H1 (cell line): ENCODE measurements at regions not wholly inside any gene's neighbourhood (a gene's known extent, or its start where the extent isn't known, plus 50 kb on each side); places are given as distances from the start of the nearest gene placed in this dataset.

Experiments used
- CTCF ChIA-PET: fragments of 300-600 bp; sonication (Branson Sonifier 250); formaldehyde crosslinking; loops from one replicate; lab custom pipeline; 2021; ENCODE audit not compliant: partially characterized antibody; lab: Charles Lee
- POLR2A ChIA-PET: fragments of 300-600 bp; sonication (Branson Sonifier 250); formaldehyde crosslinking; loops from one replicate; lab custom pipeline; 2021; ENCODE audit warnings: inconsistent platforms; ENCODE audit not compliant: partially characterized antibody; lab: Charles Lee
- DNase-seq, 2 experiments: peaks; one replicate each; pipeline versions ENCODE4 v3.0.0 to v3.0.0-alpha.2; 2010 to 2022; ENCODE audit warnings: low spot score in 2 of 2, low read depth in 1 of 2, mixed read lengths in 1 of 2
- FAIRE-seq: peaks from 2 replicates; lab custom pipeline; 2011; peaks lifted over from hg19 to GRCh38; lab: Jason Lieb, UNC
- H2AFZ ChIP-seq: 2 replicates; pipeline ENCODE4 v1.8.1; 2012; ENCODE audit warnings: low read length, inconsistent platforms
- H2AK5ac ChIP-seq: 2 replicates; pipeline ENCODE4 v1.6.1; 2013; ENCODE audit warnings: low read depth, low read length
- H2BK120ac ChIP-seq: replicated peaks from 2 replicates; pipeline ENCODE3; 2013; ENCODE audit warnings: low read depth, low read length, inconsistent platforms
- H2BK12ac ChIP-seq: 2 replicates; pipeline ENCODE4 v1.6.1; 2013; ENCODE audit warnings: low read depth, low read length
- H2BK15ac ChIP-seq: 2 replicates; pipeline ENCODE4 v1.6.1; 2013; ENCODE audit warnings: low read length
- H2BK20ac ChIP-seq: 2 replicates; pipeline ENCODE4 v1.6.1; 2013; ENCODE audit warnings: low read length
- H2BK5ac ChIP-seq: 2 replicates; pipeline ENCODE4 v1.6.1; 2013; ENCODE audit warnings: low read depth, low read length
- H3K14ac ChIP-seq: 2 replicates; pipeline ENCODE4 v1.6.1; 2013; ENCODE audit warnings: inconsistent platforms; ENCODE audit not compliant: insufficient read length
- H3K18ac ChIP-seq: 2 replicates; pipeline ENCODE4 v1.6.1; 2013; ENCODE audit warnings: low read length; ENCODE audit errors: extremely low read depth
- H3K23ac ChIP-seq: 2 replicates; pipeline ENCODE4 v1.6.1; 2013; ENCODE audit warnings: inconsistent platforms; ENCODE audit not compliant: insufficient read length
- H3K23me2 ChIP-seq: 2 replicates; pipeline ENCODE4 v1.6.1; 2013; ENCODE audit warnings: low read depth, low read length
- H3K27ac ChIP-seq: 2 replicates; pipeline ENCODE4 v1.6.1; 2011; ENCODE audit warnings: low read depth, low read length, inconsistent platforms
- H3K27me3 ChIP-seq, 4 experiments: replicated peaks in 1 of 4; 1 replicate in 1 of 4; 2 replicates in 3 of 4; pipeline versions ENCODE4 v1.6.1 to v1.8.1; 2011 to 2013; ENCODE audit warnings: low read length in 3 of 4, mild to moderate bottlenecking in 3 of 4, inconsistent platforms in 2 of 4, mixed read lengths in 2 of 4, moderate library complexity in 1 of 4; ENCODE audit not compliant: control insufficient read depth in 3 of 4, insufficient read depth in 3 of 4; ENCODE audit errors: extremely low read depth in 1 of 4
- H3K36me3 ChIP-seq, 4 experiments: 2 replicates each; pipeline versions ENCODE4 v1.6.1 to v1.8.1; 2011 to 2013; ENCODE audit warnings: mild to moderate bottlenecking in 4 of 4, low read length in 3 of 4, moderate library complexity in 2 of 4, control low read depth in 1 of 4, inconsistent platforms in 1 of 4; ENCODE audit not compliant: insufficient read depth in 4 of 4, control insufficient read depth in 2 of 4
- H3K4ac ChIP-seq: replicated peaks from 2 replicates; pipeline ENCODE3; 2013; ENCODE audit warnings: low read length, low read depth, mixed read lengths, inconsistent platforms; ENCODE audit not compliant: insufficient read length
- H3K4me1 ChIP-seq, 4 experiments: replicated peaks in 1 of 4; 1 replicate in 1 of 4; 2 replicates in 3 of 4; pipeline versions ENCODE4 v1.6.1 to v1.8.1; 2011 to 2013; ENCODE audit warnings: low read length in 3 of 4, inconsistent platforms in 2 of 4, mixed read lengths in 1 of 4; ENCODE audit not compliant: insufficient read depth in 4 of 4, control insufficient read depth in 3 of 4
- H3K4me2 ChIP-seq, 2 experiments: 2 replicates each; pipeline versions ENCODE4 v1.6.1 to v1.8.1; 2011 to 2013; ENCODE audit warnings: low read depth in 2 of 2, low read length in 2 of 2, control low read depth in 1 of 2, inconsistent platforms in 1 of 2, mild to moderate bottlenecking in 1 of 2; ENCODE audit not compliant: insufficient read depth in 1 of 2
- H3K4me3 ChIP-seq, 4 experiments: fragments of 200-600, 300-600 bp in 1 of 4; sonication (generic), shearing (Covaris generic), sonication (Bioruptor Twin) in 1 of 4; 2 replicates each; pipeline versions ENCODE4 v1.5.1 to v1.8.1; 2011 to 2016; ENCODE audit warnings: low read length in 4 of 4, low read depth in 3 of 4, control low read depth in 2 of 4, inconsistent platforms in 2 of 4, mild to moderate bottlenecking in 2 of 4, mixed read lengths in 1 of 4, moderate library complexity in 1 of 4; ENCODE audit not compliant: insufficient read depth in 2 of 4; ENCODE audit errors: extremely low read depth in 1 of 4
- H3K56ac ChIP-seq: replicated peaks from 2 replicates; pipeline ENCODE3; 2013; ENCODE audit warnings: low read depth, mild to moderate bottlenecking, mixed read lengths, low read length, inconsistent platforms; ENCODE audit not compliant: insufficient read length
- H3K79me1 ChIP-seq: 2 replicates; pipeline ENCODE4 v1.6.1; 2013; ENCODE audit warnings: low read depth, low read length, control low read depth
- H3K79me2 ChIP-seq, 2 experiments: 2 replicates each; pipeline versions ENCODE4 v1.6.1 to v1.8.1; 2012 to 2013; ENCODE audit warnings: low read length in 2 of 2, mild to moderate bottlenecking in 2 of 2, inconsistent platforms in 1 of 2; ENCODE audit not compliant: insufficient read depth in 2 of 2, control insufficient read depth in 1 of 2
- H3K9ac ChIP-seq, 4 experiments: replicated peaks in 1 of 4; 1 replicate in 1 of 4; 2 replicates in 3 of 4; pipeline versions ENCODE4 v1.6.1 to v1.8.1; 2011 to 2013; ENCODE audit warnings: low read depth in 3 of 4, low read length in 3 of 4, control low read depth in 2 of 4, mild to moderate bottlenecking in 2 of 4, moderate library complexity in 2 of 4, inconsistent platforms in 1 of 4; ENCODE audit errors: extremely low read depth in 1 of 4
- H3K9me3 ChIP-seq, 2 experiments: 2 replicates each; pipeline versions ENCODE4 v1.6.1 to v1.8.1; 2012 to 2013; ENCODE audit warnings: mild to moderate bottlenecking in 2 of 2, moderate library complexity in 2 of 2, control low read depth in 1 of 2, inconsistent platforms in 1 of 2, low read depth in 1 of 2, low read length in 1 of 2, mixed read lengths in 1 of 2; ENCODE audit not compliant: insufficient read depth in 2 of 2
- H4K20me1 ChIP-seq, 2 experiments: replicated peaks in 1 of 2; 2 replicates each; pipeline versions ENCODE3 to v1.8.1; 2011 to 2013; ENCODE audit warnings: inconsistent platforms in 2 of 2, low read length in 2 of 2, mild to moderate bottlenecking in 1 of 2; ENCODE audit not compliant: insufficient read depth in 2 of 2, control insufficient read depth in 1 of 2
- H4K5ac ChIP-seq: 2 replicates; pipeline ENCODE4 v1.6.1; 2013; ENCODE audit warnings: low read length, low read depth, mixed read lengths, inconsistent platforms; ENCODE audit not compliant: insufficient read length
- H4K8ac ChIP-seq: 2 replicates; pipeline ENCODE4 v1.8.0; 2013; ENCODE audit warnings: mild to moderate bottlenecking, moderate library complexity, low read length, inconsistent platforms; ENCODE audit not compliant: insufficient read depth; ENCODE audit errors: extremely low read depth
- H4K91ac ChIP-seq: replicated peaks from 2 replicates; pipeline ENCODE3; 2013; ENCODE audit warnings: low read length, mixed read lengths, inconsistent platforms; ENCODE audit not compliant: insufficient read length
- JUN ChIP-seq: IDR thresholded peaks from 2 replicates; pipeline ENCODE4 v1.6.1; 2011; ENCODE audit warnings: low read depth, mild to moderate bottlenecking, improper control_type of control experiment, low read length
- SP4 ChIP-seq: IDR thresholded peaks from 2 replicates; pipeline ENCODE4 v1.6.1; 2012; ENCODE audit warnings: low read length, inconsistent platforms
- TCF12 ChIP-seq: IDR thresholded peaks from 2 replicates; pipeline ENCODE4 v1.6.1; 2011; ENCODE audit warnings: low read depth, mild to moderate bottlenecking, low read length
- WGBS, 2 experiments: shearing (Covaris generic) in 1 of 2; methylation state at CpG; one replicate each; pipeline versions ENCODE4 v1.1.6 to v1.1.7; 2013 to 2015; ENCODE audit warnings: low lambda C conversion rate in 2 of 2, mixed read lengths in 2 of 2, inconsistent platforms in 1 of 2, low coverage in 1 of 2, missing lambda C conversion rate in 1 of 2; ENCODE audit not compliant: insufficient replicate concordance in 2 of 2, insufficient coverage in 1 of 2, insufficient read length in 1 of 2; ENCODE audit errors: extremely low coverage in 1 of 2, missing lambda C conversion rate in 1 of 2; 5-methylcytosine and 5-hydroxymethylcytosine counted together

DNA sequence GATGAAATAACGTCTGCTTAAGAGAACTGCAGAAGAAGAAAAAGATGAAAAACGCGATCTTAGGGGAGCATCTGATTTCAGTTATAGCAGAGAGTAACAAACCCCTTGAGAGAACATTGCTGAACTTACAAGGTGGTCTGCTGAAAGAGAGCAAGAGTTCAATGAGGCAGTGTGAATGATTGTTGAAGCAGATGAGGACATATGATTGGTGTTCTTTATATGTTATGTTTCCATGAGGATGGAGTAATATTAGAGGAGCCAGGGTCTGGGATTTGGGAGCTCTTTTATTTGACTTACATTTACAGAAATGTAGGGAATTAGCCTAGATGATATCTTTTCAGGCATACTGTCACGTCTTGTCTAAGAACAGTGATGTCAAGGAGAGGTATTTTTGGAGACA lies 1302.0 kb downstream of the KCNT2 start:
- no peak overlapping the region for H2BK5ac ChIP-seq
- no peaks in the 10 kb centered on the region for H3K79me1 ChIP-seq
- CTCF ChIA-PET: no interaction called here
- H2BK120ac ChIP-seq: no peak overlapping the region
- no peak for DNase-seq
- no peak for FAIRE-seq
- no peak overlapping the region for H4K91ac ChIP-seq
- H3K36me3 ChIP-seq: no peaks in the 10 kb centered on the region
- no peak overlapping the region for H3K27ac ChIP-seq
- H2BK12ac ChIP-seq: no peak overlapping the region
- no peak overlapping the region for H2AK5ac ChIP-seq
- no peaks in the 10 kb centered on the region for H4K20me1 ChIP-seq
- H3K79me2 ChIP-seq: no peaks in the 10 kb centered on the region
- no peak overlapping the region for H3K4ac ChIP-seq
- H3K9ac ChIP-seq: no peak overlapping the region
- no peak overlapping the region for H3K56ac ChIP-seq
- POLR2A ChIA-PET: interaction anchor here (0.6 kb wide), 1 partner anchor 70 kb away, joined by 3 read pairs; no protein-coding TSS in a partner anchor
- no peak overlapping the region for H2BK15ac ChIP-seq
- TF ChIP-seq SP4 (no peak), JUN (no peak), TCF12 (no peak)
- no peak overlapping the region for H2AFZ ChIP-seq
- no peak overlapping the region for H3K23ac ChIP-seq
- 73% methylated on average over 4 of the region's 4 CpGs; no CpG with 5 or more reads in 1 of the 2 experiments for WGBS, 2 experiments
- H3K14ac ChIP-seq: no peak overlapping the region
- no peaks in the 10 kb centered on the region for H3K23me2 ChIP-seq
- H3K4me1 ChIP-seq: no peaks in the 10 kb centered on the region
- H4K8ac ChIP-seq: no peak overlapping the region
- no peaks in the 10 kb centered on the region for H3K9me3 ChIP-seq
- H3K18ac ChIP-seq: no peak overlapping the region
- no peak overlapping the region for H3K4me2 ChIP-seq
- H3K27me3 ChIP-seq: no peaks in the 10 kb centered on the region
- H2BK20ac ChIP-seq: no peak overlapping the region
- H3K4me3 ChIP-seq: no peak overlapping the region
- H4K5ac ChIP-seq: no peak overlapping the region
